ENCODE measurements at regions not wholly inside any gene's neighbourhood (a gene's known extent, or its start where the extent isn't known, plus 50 kb on each side); places are given as distances from the start of the nearest gene placed in this dataset.

GRCh38 chr12:100717733-100718067, 76.9 kb upstream of the ANO4 start:
- Histone ChIP-seq H3K4me3 (ENCODE audit: low read length) (peak overlapping the region; percentile 81), H3K27me3 (ENCODE audit: control insufficient read depth, insufficient read depth, low read length, poor library complexity, severe bottlenecking) (peaks cover 35% of the 10 kb centered on the region)

GRCh38 chr12:100718187-100718586, 76.4 kb upstream of the ANO4 start:
- no peak for DNase-seq
- no peak overlapping the region for H3K27ac ChIP-seq (ENCODE audit: low read depth, low read length)
- H3K27me3 ChIP-seq (ENCODE audit: control insufficient read depth, insufficient read depth, low read length, poor library complexity, severe bottlenecking), result peaks cover 35% of the 10 kb centered on the region
- H3K4me1 Mint-ChIP-seq, result peaks cover 12% of the 10 kb centered on the region
- H3K4me1 ChIP-seq (ENCODE audit: control insufficient read depth, insufficient read depth, low read length), result no peaks in the 10 kb centered on the region
- H3K9ac ChIP-seq (ENCODE audit: extremely low read depth, low read length, poor library complexity, severe bottlenecking), result no peak overlapping the region
- H3K27ac Mint-ChIP-seq, result no peak overlapping the region
- H3K36me3 Mint-ChIP-seq (ENCODE audit: low read depth), result no peaks in the 10 kb centered on the region
- TF ChIP-seq CTCF (conservative IDR thresholded peaks at IDR 0.05), result no peak
- WGBS, 2 experiments (ENCODE audit: insufficient coverage in 1 of 2, insufficient read length in 1 of 2), result 13 to 23% methylated on average over 1 to 4 of the region's 5 CpGs
- peak overlapping the region; percentile 81 for H3K4me3 ChIP-seq (ENCODE audit: low read length)
- H3K9me3 ChIP-seq (ENCODE audit: control insufficient read depth, low read length), result no peaks in the 10 kb centered on the region
- H3K4me3 Mint-ChIP-seq, result peak overlapping the region; percentile 64
- no peaks in the 10 kb centered on the region for H3K9me3 Mint-ChIP-seq
- peaks cover 63% of the 10 kb centered on the region for H3K27me3 Mint-ChIP-seq (ENCODE audit: insufficient read depth)
- no peaks in the 10 kb centered on the region for H3K36me3 ChIP-seq (ENCODE audit: control insufficient read depth, insufficient read depth, low read length)

More at GRCh38 chr12:100717733-100718067, 76.9 kb upstream of the ANO4 start:
- Histone ChIP-seq H3K9ac (ENCODE audit: extremely low read depth, low read length, poor library complexity, severe bottlenecking) (no peak overlapping the region), H3K4me1 (ENCODE audit: control insufficient read depth, insufficient read depth, low read length) (no peaks in the 10 kb centered on the region), H3K27ac (ENCODE audit: low read depth, low read length) (no peak overlapping the region), H3K9me3 (ENCODE audit: control insufficient read depth, low read length) (no peaks in the 10 kb centered on the region), H3K36me3 (ENCODE audit: control insufficient read depth, insufficient read depth, low read length) (no peaks in the 10 kb centered on the region)
- H3K4me3 Mint-ChIP-seq, result peak overlapping the region; percentile 64
- no peak for TF ChIP-seq CTCF (conservative IDR thresholded peaks at IDR 0.05)
- H3K9me3 Mint-ChIP-seq, result no peaks in the 10 kb centered on the region
- no peaks in the 10 kb centered on the region for H3K36me3 Mint-ChIP-seq (ENCODE audit: low read depth)
- H3K27ac Mint-ChIP-seq, result no peak overlapping the region
- WGBS, 2 experiments (ENCODE audit: insufficient coverage in 1 of 2, insufficient read length in 1 of 2), result 6 to 10% methylated on average over 2 to 13 of the region's 13 CpGs
- H3K4me1 Mint-ChIP-seq, result peaks cover 12% of the 10 kb centered on the region
- H3K27me3 Mint-ChIP-seq (ENCODE audit: insufficient read depth), result peaks cover 63% of the 10 kb centered on the region
- no peak for DNase-seq

- no peaks in the 10 kb centered on the region for H3K36me3 ChIP-seq (ENCODE audit: control insufficient read depth, insufficient read depth, low read length)
- H3K27ac Mint-ChIP-seq, result no peak overlapping the region
- no peak overlapping the region for H3K27ac ChIP-seq (ENCODE audit: low read depth, low read length)
- DNase-seq, result no peak
- peaks cover 35% of the 10 kb centered on the region for H3K27me3 ChIP-seq (ENCODE audit: control insufficient read depth, insufficient read depth, low read length, poor library complexity, severe bottlenecking)
- no peak for TF ChIP-seq CTCF (conservative IDR thresholded peaks at IDR 0.05)
- H3K9me3 Mint-ChIP-seq, result no peaks in the 10 kb centered on the region
- no peak overlapping the region for H3K9ac ChIP-seq (ENCODE audit: extremely low read depth, low read length, poor library complexity, severe bottlenecking)
- no peak overlapping the region for H3K4me3 ChIP-seq (ENCODE audit: low read length)
- peaks cover 23% of the 10 kb centered on the region for H3K4me1 Mint-ChIP-seq
- WGBS, 2 experiments (ENCODE audit: insufficient coverage in 1 of 2, insufficient read length in 1 of 2), result 89 to 91% methylated on average over 3 to 4 of the region's 4 CpGs
- H3K4me3 Mint-ChIP-seq, result no peak overlapping the region
- no peaks in the 10 kb centered on the region for H3K36me3 Mint-ChIP-seq (ENCODE audit: low read depth)
- H3K9me3 ChIP-seq (ENCODE audit: control insufficient read depth, low read length), result no peaks in the 10 kb centered on the region
- peaks cover 50% of the 10 kb centered on the region for H3K27me3 Mint-ChIP-seq (ENCODE audit: insufficient read depth)
- no peaks in the 10 kb centered on the region for H3K4me1 ChIP-seq (ENCODE audit: control insufficient read depth, insufficient read depth, low read length)
Measured at GRCh38 chr12:100720016-100720654, 74.4 kb upstream of the ANO4 start.

Data from endodermal cell (in vitro differentiated cells).